Astrocyte of the cerebellum (primary cell): ENCODE measurements at regions not wholly inside any gene's neighbourhood (a gene's known extent, or its start where the extent isn't known, plus 50 kb on each side); places are given as distances from the start of the nearest gene placed in this dataset.

ENCODE experiments used
- DNase-seq: peaks from one replicate; pipeline ENCODE4 v3.0.0-alpha.2; 2011; ENCODE audit warnings: low read depth
- H3K4me3 ChIP-seq: 2 replicates; pipeline ENCODE4 v1.5.1; 2011; ENCODE audit warnings: mild to moderate bottlenecking, low read depth, low read length, moderate library complexity
- CTCF ChIP-seq: IDR thresholded peaks from 2 replicates; pipeline ENCODE4 v1.5.1; 2012; ENCODE audit warnings: low read length, low read depth, moderate library complexity, mild to moderate bottlenecking; ENCODE audit errors: missing control alignments
- in situ Hi-C: cut with HindIII; loops from 2 replicates; pipeline ENCODE4 v1.10.0; 2017; ENCODE audit warnings: low sequenced_read_pairs

DNA sequence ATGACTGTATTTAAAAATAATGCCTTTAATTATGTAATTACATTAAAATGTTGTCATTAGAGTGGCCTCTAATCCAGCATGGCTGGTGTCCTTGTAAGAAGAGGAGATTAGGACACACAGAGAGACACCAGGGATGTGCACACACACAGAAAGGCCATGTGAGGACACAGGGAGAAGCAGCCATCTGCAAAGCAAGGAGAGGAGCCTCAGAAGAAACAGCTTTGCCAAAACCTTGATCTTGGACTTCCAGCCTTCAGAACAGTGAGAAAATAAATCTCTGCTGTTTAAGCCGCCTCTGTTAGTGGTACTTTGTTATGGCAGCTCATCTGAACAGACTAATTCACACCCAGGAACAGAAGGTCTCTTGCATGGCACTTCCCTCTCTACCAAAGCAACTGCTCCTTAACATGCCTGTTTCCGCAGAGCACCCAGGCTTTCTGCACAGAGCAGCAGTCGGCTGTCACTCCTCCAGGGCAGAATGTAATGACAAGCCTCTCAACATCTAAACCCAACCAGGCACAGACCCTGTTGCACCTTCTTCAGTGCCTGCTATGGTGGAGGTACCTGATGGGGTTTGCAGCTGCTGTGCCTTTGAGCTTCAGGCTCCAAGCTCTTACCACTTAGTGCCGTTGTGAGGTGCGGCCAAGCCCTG is 377.7 kb downstream of the TDRD15 start:
- DNase-seq: no peak
- H3K4me3 ChIP-seq: no peak overlapping the region
- in situ Hi-C loops: no loop called here
- no peak for TF ChIP-seq CTCF

DNA sequence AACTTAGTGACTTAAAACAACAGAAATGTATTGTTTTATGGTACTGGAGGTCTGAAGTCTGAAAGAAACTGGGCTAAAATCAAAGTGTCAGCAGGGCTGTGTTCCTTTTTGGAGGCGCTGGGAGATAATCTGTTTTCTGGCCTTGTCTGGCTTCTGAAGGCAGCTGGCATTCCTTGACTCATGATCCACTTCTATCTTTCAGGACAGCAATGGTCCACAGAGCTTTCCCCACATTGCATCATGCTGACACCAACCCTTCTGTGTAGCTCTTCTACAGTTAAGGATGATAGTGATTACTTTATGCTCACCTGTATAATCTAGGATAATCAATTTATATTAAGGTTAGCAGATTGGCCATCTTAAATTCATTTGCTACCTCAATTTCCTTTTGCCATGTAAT is 392.1 kb downstream of the TDRD15 start:
- in situ Hi-C loops: no loop called here
- TF ChIP-seq CTCF: no peak
- DNase-seq: no peak
- H3K4me3 ChIP-seq: no peak overlapping the region

GRCh38 chr2:21519412-21519811 is 395.6 kb downstream of the TDRD15 start:
- DNase-seq: no peak
- no peak overlapping the region for H3K4me3 ChIP-seq
- in situ Hi-C loops: no loop called here
- TF ChIP-seq CTCF: no peak

DNA sequence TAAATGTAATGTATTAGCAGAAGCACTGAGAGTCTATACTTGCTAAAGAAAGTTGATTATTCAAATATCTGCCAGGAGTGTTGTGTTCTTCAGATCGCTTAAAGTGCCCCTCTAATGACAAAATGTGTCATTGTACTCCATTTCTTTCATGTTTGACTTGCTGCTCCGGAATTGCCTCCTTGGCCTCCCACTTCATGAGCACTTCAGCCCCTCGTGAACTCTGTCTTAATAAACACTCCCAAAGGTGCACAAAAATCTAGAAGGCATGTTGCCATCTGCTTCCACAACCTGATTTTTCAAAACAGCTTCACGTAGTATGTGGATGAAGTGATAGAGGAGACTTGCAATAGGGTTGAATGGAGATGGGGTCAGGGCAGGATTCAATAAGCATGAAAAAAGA is 396.1 kb downstream of the TDRD15 start:
- in situ Hi-C loops: no loop called here
- H3K4me3 ChIP-seq: no peak overlapping the region
- no peak for TF ChIP-seq CTCF
- DNase-seq: no peak

DNA sequence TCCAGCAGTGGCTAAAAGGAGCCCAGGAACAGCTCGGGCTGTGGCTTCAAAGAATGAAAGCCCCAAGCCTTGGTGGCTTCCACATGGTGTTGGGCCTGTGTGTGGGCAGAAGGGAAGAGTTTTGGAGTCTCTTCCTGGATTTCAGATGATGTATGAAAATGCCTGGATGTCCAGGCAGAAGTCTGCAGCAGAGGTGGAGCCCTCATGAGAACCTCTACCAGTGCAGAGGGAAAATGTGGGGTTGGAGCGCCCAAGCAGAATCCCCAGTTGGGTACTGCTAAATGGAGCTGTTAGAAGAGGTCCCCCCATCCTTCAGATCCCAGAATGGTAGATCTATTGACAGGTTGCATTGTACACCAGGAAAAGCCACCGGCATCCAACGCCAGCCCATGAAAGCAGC is 412.1 kb downstream of the TDRD15 start:
- TF ChIP-seq CTCF: no peak

GRCh38 chr2:21539685-21540084 is 415.9 kb downstream of the TDRD15 start:
- no peak overlapping the region for H3K4me3 ChIP-seq
- no peak for TF ChIP-seq CTCF
- in situ Hi-C loops: no loop called here
- DNase-seq: no peak

More for the DNA sequence above, 412.1 kb downstream of the TDRD15 start:
- DNase-seq: no peak
- H3K4me3 ChIP-seq: no peak overlapping the region
- in situ Hi-C loops: no loop called here

DNA sequence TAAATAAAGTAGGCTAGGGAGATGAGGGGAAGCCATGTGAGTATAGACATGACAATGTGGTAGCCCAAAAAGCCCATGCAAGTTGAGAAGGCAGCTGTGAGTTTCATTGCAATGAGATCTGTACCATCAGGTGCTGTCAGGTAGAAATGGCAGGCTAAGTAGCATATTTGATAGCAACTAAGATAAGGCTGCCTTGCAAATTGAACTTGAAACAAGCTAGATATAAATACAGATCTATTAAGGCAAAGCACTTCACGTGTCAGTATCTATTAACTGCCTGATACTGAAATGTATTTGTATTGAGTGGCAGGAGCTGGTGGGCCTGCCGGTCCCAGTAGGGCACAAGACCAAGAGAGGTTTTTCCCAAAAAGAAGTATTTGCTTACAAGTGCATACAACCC is 419.9 kb downstream of the TDRD15 start:
- in situ Hi-C loops: no loop called here
- no peak overlapping the region for H3K4me3 ChIP-seq
- DNase-seq: no peak
- TF ChIP-seq CTCF: no peak
